K562 (cell line): ENCODE measurements at regions not wholly inside any gene's neighbourhood (a gene's known extent, or its start where the extent isn't known, plus 50 kb on each side); places are given as distances from the start of the nearest gene placed in this dataset.

Experiments used
- ATAC-seq: fragments of 200-7000 bp; cut with Tn5 transposase; 3 replicates; pipeline ENCODE4 v1.9.1; 2020; ENCODE audit warnings: moderate library complexity
- BruUV-seq: library from RNA; stranded (reverse); fragments of 400-500 nt; replicated peaks from 2 replicates; lab custom pipeline; 2021; lab: Mats Ljungman, UMichigan
- CTCF ChIA-PET: fragments of 300-600 bp; formaldehyde crosslinking; extraction: SDS; loops from one replicate; lab custom pipeline; 2021; ENCODE audit warnings: low intra/inter-chr PET ratio; lab: Yijun Ruan, JAX
- POLR2A ChIA-PET: fragments of 300-600, 350-650 bp; sonication (Branson Sonifier 250); formaldehyde crosslinking; extraction: SDS; loops from one replicate; lab custom pipeline; 2021; ENCODE audit warnings: antibody characterized with exemption, inconsistent platforms; lab: Yijun Ruan, JAX
- DNase-seq, 4 experiments: peaks; one replicate each; pipeline versions ENCODE4 v3.0.0 to v3.0.0-alpha.2; 2011 to 2018; ENCODE audit warnings: low spot score in 3 of 4, mixed read lengths in 3 of 4; ENCODE audit errors: extremely low read depth in 1 of 4
- FAIRE-seq: peaks from 2 replicates; lab custom pipeline; 2011; peaks lifted over from hg19 to GRCh38; lab: Jason Lieb, UNC
- H2AFZ ChIP-seq: 2 replicates; pipeline ENCODE4 v1.6.0; 2011; ENCODE audit warnings: low read depth, low read length, control low read depth, inconsistent platforms
- H3K27ac ChIP-seq: fragments of 200-600 bp; 3 replicates; pipeline ENCODE4 v1.8.0; 2011; ENCODE audit warnings: low read depth, mild to moderate bottlenecking, control low read depth, inconsistent platforms, low read length, moderate library complexity, mixed read lengths; ENCODE audit errors: extremely low read depth
- H3K27me3 ChIP-seq, 2 experiments: fragments of 300-600 bp in 1 of 2; 2 replicates in 1 of 2; 3 replicates in 1 of 2; pipeline versions ENCODE4 v1.6.0 to v1.8.0; 2011; ENCODE audit warnings: inconsistent platforms in 2 of 2, low read length in 2 of 2, mild to moderate bottlenecking in 1 of 2, mixed read lengths in 1 of 2, moderate library complexity in 1 of 2; ENCODE audit not compliant: control insufficient read depth in 2 of 2, insufficient read depth in 2 of 2
- H3K36me3 ChIP-seq: fragments of 300-600 bp; 3 replicates; pipeline ENCODE4 v1.8.0; 2011; ENCODE audit warnings: mild to moderate bottlenecking, low read length, inconsistent platforms; ENCODE audit not compliant: control insufficient read depth, insufficient read depth
- H3K4me1 ChIP-seq, 2 experiments: fragments of 200-600 bp in 1 of 2; replicated peaks in 1 of 2; 2 replicates in 1 of 2; 3 replicates in 1 of 2; pipeline versions ENCODE4 v1.5.1 to v1.8.0; 2011; ENCODE audit warnings: inconsistent platforms in 2 of 2, low read length in 2 of 2, mild to moderate bottlenecking in 1 of 2, mixed read lengths in 1 of 2, moderate library complexity in 1 of 2; ENCODE audit not compliant: control insufficient read depth in 2 of 2, insufficient read depth in 2 of 2
- H3K4me2 ChIP-seq: 2 replicates; pipeline ENCODE4 v1.6.1; 2011; ENCODE audit warnings: low read length, control low read depth, inconsistent platforms, mixed read lengths; ENCODE audit not compliant: insufficient read depth
- H3K4me3 ChIP-seq: fragments of 200-600 bp; sonication (generic), shearing (Covaris generic); 2 replicates; pipeline ENCODE4 v1.5.1; 2016; ENCODE audit warnings: control low read depth, inconsistent platforms
- H3K79me2 ChIP-seq: fragments of 200-600 bp; 3 replicates; pipeline ENCODE4 v1.8.0; 2011; ENCODE audit warnings: low read length, inconsistent platforms; ENCODE audit not compliant: control insufficient read depth, insufficient read depth
- H3K9ac ChIP-seq, 2 experiments: 2 replicates each; pipeline versions ENCODE4 v1.6.0 to v1.6.1; 2011; ENCODE audit warnings: low read depth in 2 of 2, low read length in 2 of 2, control low read depth in 1 of 2, inconsistent platforms in 1 of 2, mild to moderate bottlenecking in 1 of 2, mixed read lengths in 1 of 2; ENCODE audit not compliant: insufficient read depth in 1 of 2
- H3K9me1 ChIP-seq: one replicate; pipeline ENCODE4 v1.6.0; 2011; ENCODE audit warnings: inconsistent platforms, mild to moderate bottlenecking, low read length, moderate library complexity; ENCODE audit not compliant: control insufficient read depth, insufficient read depth
- H3K9me3 ChIP-seq: replicated peaks from 2 replicates; pipeline ENCODE4 v1.5.1; 2011; ENCODE audit warnings: low read depth, low read length, inconsistent platforms; ENCODE audit not compliant: control insufficient read depth, insufficient read depth
- H4K20me1 ChIP-seq: replicated peaks from 2 replicates; pipeline ENCODE4 v1.6.1; 2011; ENCODE audit warnings: low read length, inconsistent platforms, mixed read lengths; ENCODE audit not compliant: control insufficient read depth, insufficient read depth
- HDGF ChIP-seq: fragments of 450-650 bp; IDR thresholded peaks from 2 replicates; pipeline ENCODE4 v1.6.1; 2016
- MGA ChIP-seq: fragments of 450-650 bp; IDR thresholded peaks from 2 replicates; pipeline ENCODE4 v1.6.1; 2016; ENCODE audit warnings: mild to moderate bottlenecking, moderate library complexity
- MXD1 ChIP-seq: fragments of 250-450 bp; sonication (Bioruptor Pico); IDR thresholded peaks from 2 replicates; pipeline ENCODE4 v1.8.0; 2021; ENCODE audit warnings: borderline replicate concordance, mild to moderate bottlenecking, moderate library complexity; ENCODE audit not compliant: poor library complexity, severe bottlenecking
- OTX1 ChIP-seq: fragments of 450-650 bp; formaldehyde crosslinking; IDR thresholded peaks from 2 replicates; pipeline ENCODE4 v1.4.0; 2022; ENCODE audit warnings: mild to moderate bottlenecking
- PHB2 ChIP-seq: fragments of 450-650 bp; IDR thresholded peaks from 2 replicates; pipeline ENCODE4 v1.6.1; 2017; ENCODE audit warnings: low read depth
- PHF20 ChIP-seq: fragments of 450-650 bp; IDR thresholded peaks from 2 replicates; pipeline ENCODE4 v1.6.1; 2018; ENCODE audit not compliant: partially characterized antibody
- WGBS: fragments of 100-300 bp; shearing (Covaris generic); methylation state at CpG from one replicate; pipeline ENCODE4 v1.1.6; 2016; ENCODE audit warnings: low coverage, mixed read lengths; ENCODE audit not compliant: insufficient coverage; ENCODE audit errors: missing lambda C conversion rate; 5-methylcytosine and 5-hydroxymethylcytosine counted together
- in situ Hi-C: fragments of 300-500 bp; cut with MboI; formaldehyde crosslinking; loops from 4 replicates; pipeline ENCODE4 v1.15.0; 2018; ENCODE audit warnings: inconsistent platforms, mixed read lengths
- intact Hi-C: fragments of 100-400 bp; cut with micrococcal nuclease; formaldehyde crosslinking; loops from 2 replicates; pipeline ENCODE4 v1.14.2; 2022

GRCh38 chr2:6008186-6008585 is 316.0 kb downstream of the SOX11 start:
- H3K27ac ChIP-seq: no peak overlapping the region
- no peak for ATAC-seq
- DNase-seq: no peak

More at GRCh38 chr2:6008186-6008585, 316.0 kb downstream of the SOX11 start:
- no peak for TF ChIP-seq PHB2
- no peak for TF ChIP-seq HDGF
- TF ChIP-seq PHF20: no peak
- TF ChIP-seq OTX1 (CRISPR knock-in tag): no peak
- no peak for TF ChIP-seq MXD1 (CRISPR knock-in tag)
- TF ChIP-seq MGA: no peak
- H4K20me1 ChIP-seq: no peaks in the 10 kb centered on the region
- in situ Hi-C loops: no loop called here
- ChIA-PET CTCF (no interaction called here), POLR2A (no interaction called here)
- H3K4me3 ChIP-seq: no peak overlapping the region
- no peak overlapping the region for H3K9ac ChIP-seq
- no peak for FAIRE-seq
- H3K79me2 ChIP-seq: no peaks in the 10 kb centered on the region
- H3K36me3 ChIP-seq: no peaks in the 10 kb centered on the region
- no peaks in the 10 kb centered on the region for H3K4me1 ChIP-seq
- H3K9me1 ChIP-seq: no peaks in the 10 kb centered on the region
- 0% methylated on average over 2 of the region's 2 CpGs for WGBS
- no TSS peak for BruUV-seq
- H3K9me3 ChIP-seq: no peaks in the 10 kb centered on the region
- no peaks in the 10 kb centered on the region for H3K27me3 ChIP-seq
- no peak overlapping the region for H2AFZ ChIP-seq
- no peak overlapping the region for H3K4me2 ChIP-seq
- intact Hi-C loops: no loop called here
